Left ventricle myocardium superior (tissue), 1 donor: ENCODE measurements at regions not wholly inside any gene's neighbourhood (a gene's known extent, or its start where the extent isn't known, plus 50 kb on each side); places are given as distances from the start of the nearest gene placed in this dataset.
"Not testable (repeated sequence)": the region's sequence is repeated elsewhere in the genome, so short reads cannot be mapped to it uniquely, and the experiment has no call there.

ENCODE experiments used
- ATAC-seq: fragments of 200-7000 bp; cut with Tn5 transposase; one replicate; pipeline ENCODE4 v1.9.1; 2020; ENCODE audit warnings: mild to moderate bottlenecking, moderate library complexity
- DNase-seq: peaks from one replicate; pipeline ENCODE4 v3.0.0-alpha.2; 2020
- intact Hi-C: fragments of 100-400 bp; cut with micrococcal nuclease; formaldehyde crosslinking; loops from one replicate; pipeline ENCODE4 v1.11.0; 2022
- donor health status: DM: no; HTN: yes; CAD: no; lungs with severe emphysema.

DNA sequence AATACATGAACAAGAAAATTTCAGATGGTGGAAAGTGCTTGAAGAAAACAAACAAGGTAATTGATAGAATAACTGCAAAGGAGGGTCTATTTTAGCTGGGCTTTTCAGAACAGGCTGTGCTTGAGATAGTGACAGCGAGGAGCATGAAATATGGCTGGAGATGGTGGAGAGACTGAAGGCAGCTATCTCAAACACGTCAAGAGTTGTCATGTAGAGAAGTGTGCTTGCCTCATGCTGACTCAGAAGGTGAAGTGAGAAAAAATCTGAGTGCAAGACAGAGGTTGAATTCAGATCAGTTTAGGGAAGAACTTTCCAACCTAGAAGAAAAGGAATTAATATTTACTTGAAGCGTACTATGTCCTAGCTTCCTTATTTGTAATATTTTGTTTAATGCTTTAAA, 115.5 kb upstream of the RANBP3L start:
- ATAC-seq (peak; percentile 76), DNase-seq (no peak)
- intact Hi-C loops: loop anchor here (2.0 to 10.0 kb wide), 3 partner anchors 88 to 276 kb away; partner anchors contain the start of gene SLC1A3

DNA sequence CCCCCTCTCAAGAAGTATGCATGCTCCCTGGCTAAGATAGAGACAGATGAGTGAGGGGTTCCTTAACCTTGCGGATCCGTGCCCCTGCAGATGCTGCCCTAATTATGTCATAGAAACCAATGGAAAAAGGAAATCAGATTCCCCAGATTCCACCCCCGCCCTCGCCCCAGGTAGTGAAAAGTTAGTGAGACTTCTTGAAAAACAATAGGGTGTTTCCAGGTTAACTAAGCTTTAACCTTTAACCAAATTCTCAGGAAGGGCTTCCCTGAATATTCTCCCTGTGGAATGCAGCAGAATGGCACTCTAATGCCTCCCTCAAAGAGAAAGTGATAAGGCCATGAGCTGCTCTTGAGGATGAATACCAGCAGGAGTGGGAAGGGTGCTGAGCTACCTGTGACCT, 116.0 kb upstream of the RANBP3L start:
- ATAC-seq (no peak), DNase-seq (no peak)
- intact Hi-C loops: loop anchor here (2.0 to 10.0 kb wide), 3 partner anchors 87 to 275 kb away; partner anchors contain the start of gene SLC1A3

DNA sequence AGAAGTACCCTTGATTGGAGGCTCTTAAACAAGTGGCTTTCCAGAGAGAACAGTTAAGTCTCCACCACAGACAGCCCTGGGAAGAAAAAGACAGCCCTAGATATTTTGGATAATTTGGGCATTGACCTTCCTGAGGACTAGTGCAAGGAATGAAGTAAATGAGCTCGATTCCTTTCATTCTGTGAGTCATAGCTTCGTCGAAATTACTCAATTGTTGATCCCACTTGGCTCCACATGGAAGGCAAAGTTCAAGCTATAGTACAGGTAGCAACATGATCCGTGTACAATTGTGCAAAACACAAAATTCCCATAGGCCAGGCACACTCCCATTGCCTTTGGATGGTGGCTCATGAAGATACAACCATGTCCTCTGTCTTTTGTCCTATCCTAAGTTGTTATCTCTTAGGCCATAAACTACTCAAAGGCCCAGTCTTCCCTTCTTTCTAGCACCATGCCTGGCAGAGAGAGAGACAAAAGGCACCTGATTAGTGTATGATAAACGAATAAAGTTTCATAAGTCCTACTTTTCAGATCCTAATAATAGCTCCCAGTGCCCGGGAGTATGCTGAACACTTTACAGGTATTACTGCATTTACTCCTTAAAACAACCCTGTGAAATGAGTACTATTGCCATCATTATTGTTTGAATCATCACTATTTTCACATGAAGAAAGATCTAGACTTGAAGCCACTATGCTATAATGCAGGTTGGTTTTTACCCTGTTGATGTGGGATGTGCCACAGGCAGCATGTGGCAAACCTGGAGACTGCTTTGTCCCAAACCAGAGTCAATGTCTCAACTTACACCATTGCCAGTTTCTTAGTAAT, 116.7 kb upstream of the RANBP3L start:
- no peak for ATAC-seq
- no peak for DNase-seq

DNA sequence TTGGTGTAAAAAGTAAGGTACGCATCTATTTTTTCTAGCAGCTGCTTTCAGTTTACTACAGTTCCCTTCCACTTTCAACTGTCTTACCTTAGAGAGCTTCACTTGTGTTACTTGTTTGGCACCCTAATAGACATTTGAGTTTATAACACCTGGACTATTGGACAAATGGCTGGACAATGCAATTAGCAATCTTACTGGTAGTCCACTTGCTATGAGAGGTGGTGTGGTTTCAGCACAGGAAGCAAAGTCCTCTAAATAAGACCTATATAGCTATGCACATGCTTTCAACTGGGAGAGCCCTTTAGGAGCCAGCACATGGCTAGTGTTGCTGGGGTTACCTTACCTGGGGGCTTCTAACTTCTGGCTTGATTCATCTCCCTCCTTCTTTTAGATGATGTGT, 119.6 kb upstream of the RANBP3L start:
- no peak for DNase-seq
- ATAC-seq: no peak
- intact Hi-C loops: no loop called here

More for the DNA sequence above, 116.7 kb upstream of the RANBP3L start:
- intact Hi-C loops: loop anchor here (5.0 to 10.0 kb wide), 2 partner anchors 86 to 189 kb away; partner anchors contain the start of gene SLC1A3

GRCh38 chr5:36422952-36423351, 121.2 kb upstream of the RANBP3L start:
- ATAC-seq: no peak
- intact Hi-C loops: no loop called here
- DNase-seq: no peak

DNA sequence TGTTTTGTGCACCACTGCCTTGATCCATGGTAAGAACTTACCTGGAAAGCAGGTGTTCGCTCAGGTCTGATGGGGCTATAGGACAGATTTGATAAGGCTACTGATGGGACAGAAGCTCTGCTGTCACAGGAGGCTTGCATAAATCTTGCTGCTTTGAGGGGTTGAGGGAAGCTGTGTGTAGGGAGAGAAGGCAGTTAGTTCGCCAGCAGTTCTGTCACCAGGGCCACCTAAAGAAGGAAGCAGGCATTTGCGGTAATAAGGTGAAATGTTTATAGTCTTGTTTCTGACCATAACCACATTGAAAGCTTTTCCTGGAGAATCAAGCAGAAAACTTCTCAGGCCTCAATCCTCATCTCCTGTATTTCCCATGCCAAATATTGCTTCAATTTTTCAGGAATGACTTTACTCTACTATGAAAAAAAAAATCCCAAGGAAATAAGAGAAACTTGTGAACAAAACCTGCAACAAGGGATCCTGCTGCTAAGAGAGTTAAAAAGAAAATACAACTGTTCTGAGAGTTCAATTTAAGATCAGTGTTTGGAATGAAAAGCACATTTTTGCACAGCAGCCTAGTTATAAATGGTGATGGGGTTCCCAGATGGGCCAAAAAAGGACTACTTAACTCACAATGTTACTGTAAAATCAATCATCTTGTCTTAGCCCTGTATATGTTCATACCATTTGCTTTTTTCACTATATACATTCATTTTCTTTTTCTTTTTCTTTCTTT, 122.0 kb upstream of the RANBP3L start:
- intact Hi-C loops: no loop called here
- DNase-seq (no peak), ATAC-seq (no peak)

GRCh38 chr5:36426070-36426469, 124.4 kb upstream of the RANBP3L start:
- ATAC-seq, DNase-seq, intact Hi-C loops: not testable (repeated sequence)

DNA sequence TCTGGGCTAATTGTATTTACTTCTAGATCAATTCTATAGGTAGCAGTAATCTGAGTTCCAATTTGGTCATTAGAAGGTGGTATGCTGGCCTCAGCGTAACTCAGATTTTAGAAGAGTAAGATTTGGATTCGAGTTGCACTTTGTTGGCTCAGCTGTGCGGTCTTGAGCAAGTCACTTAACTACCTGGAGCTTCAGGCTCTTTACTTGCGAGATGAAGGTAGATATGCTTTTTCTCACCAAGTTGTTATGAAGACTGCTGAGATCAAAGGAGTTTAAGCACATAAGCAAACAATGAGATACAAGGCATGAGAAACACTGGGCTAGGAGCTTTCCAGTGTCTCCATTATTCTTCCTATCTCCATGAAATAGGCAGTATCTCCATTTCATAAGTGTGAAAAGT, 133.8 kb upstream of the RANBP3L start:
- intact Hi-C loops: no loop called here
- ATAC-seq: no peak
- no peak for DNase-seq

DNA sequence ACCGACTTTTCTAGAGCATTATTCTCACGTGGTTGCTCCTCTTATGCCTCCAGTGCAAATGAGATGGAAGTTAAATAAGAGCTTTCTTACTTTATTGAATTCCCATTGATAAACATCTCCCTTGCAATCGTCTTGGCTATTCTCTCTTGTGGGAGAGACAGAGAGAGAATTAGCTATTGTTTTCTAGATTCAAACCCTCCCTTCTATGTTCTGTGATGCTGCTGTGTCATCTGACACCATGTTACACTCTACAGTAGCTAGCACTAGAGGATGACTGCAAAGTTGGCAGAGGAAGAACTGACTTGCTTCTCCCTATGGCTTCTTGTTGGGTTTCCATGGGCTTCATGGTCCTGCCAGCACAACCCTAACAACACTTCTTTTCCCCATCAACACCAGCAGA, 134.6 kb upstream of the RANBP3L start:
- intact Hi-C loops: no loop called here
- no peak for ATAC-seq
- DNase-seq: no peak

DNA sequence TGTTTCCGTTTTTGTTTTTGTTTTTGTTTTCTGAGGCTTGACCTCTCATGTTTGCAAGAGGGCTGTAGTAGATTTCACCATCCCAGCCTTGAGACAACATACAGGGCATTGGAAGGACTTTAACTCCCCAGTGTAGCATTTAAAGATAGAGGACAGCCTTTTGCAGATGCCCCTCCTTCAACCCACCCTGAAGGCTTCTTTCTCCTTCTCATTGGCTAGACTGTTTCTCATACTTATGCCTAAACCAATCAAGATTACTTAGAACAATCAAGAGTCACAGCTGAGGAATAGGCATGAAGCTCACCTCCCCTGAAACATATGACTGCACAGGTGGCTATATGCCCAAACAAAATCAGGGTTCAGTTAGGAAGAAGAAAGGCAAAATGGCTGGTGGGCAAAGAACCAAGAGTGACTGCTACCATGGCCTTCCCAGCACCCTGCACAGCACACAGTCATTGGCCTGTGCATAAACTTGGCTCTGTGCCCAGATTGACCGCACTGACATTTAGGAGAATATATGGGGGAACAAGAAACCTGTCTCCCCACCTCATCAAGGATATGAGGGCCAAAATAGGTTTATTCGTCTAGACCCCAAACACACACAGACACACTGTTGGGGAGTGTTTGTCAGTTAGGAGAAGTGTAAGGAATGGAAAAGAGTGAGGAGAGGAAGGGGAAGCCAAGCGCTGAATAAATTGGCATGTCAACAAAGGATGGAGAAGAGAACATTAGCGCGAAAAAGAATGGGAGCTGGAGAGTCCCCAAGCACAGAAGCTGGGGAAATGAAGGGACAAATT, 137.3 kb upstream of the RANBP3L start:
- intact Hi-C loops: no loop called here
- no peak for ATAC-seq
- DNase-seq: no peak

- DNase-seq (no peak), ATAC-seq (no peak)
- intact Hi-C loops: no loop called here
These were observed 138.6 kb upstream of the RANBP3L start for GRCh38 chr5:36440300-36440699.

DNA sequence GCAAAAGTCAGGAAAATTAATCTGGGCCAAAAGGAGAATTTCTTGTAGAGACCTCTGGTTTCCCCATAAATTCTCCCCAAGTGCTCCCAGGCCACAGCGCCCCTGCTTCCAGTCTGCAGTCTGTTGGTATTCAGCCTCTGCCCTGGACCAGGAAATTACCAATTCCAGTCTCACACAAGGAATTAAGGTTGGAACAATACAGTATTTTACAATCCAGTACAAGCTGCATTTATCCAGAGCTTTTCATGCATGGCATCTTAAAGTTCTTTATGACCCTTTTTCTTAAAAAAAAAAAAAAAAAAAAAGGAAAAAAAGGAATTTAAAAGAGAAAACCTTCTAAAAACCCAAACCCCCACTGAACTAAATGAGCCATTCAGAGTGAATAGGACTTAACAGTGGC, 139.6 kb upstream of the RANBP3L start:
- intact Hi-C loops: no loop called here
- DNase-seq (no peak), ATAC-seq (no peak)

- intact Hi-C loops: no loop called here
- DNase-seq (no peak), ATAC-seq (no peak)
These were observed 140.7 kb upstream of the RANBP3L start for GRCh38 chr5:36442352-36442751.

- intact Hi-C loops: no loop called here
- ATAC-seq (no peak), DNase-seq (no peak)
These were observed 141.1 kb upstream of the RANBP3L start for GRCh38 chr5:36442796-36443195.

DNA sequence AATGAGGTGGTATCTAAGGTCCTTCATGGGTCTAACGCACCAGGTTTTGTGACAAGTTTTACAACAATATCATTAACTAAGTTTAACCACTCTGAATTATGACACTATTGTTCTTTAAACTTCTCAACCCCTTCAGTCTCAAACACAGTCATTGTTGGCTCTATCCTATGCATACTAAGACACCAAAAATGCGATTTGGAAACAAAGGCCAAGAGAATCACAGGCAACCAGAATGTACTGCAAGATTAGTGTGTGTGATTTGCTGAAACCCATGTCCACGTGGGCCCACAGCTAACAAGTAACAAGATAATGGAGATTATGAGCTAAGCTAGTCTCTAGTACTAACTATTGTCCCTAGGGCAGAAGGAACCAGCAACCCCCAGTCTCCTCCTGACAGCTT, 142.2 kb upstream of the RANBP3L start:
- intact Hi-C loops: no loop called here
- no peak for ATAC-seq
- no peak for DNase-seq

GRCh38 chr5:36444582-36445418, 143.1 kb upstream of the RANBP3L start:
- intact Hi-C loops: no loop called here
- DNase-seq (peak; percentile 35), ATAC-seq (peak; percentile 68)

DNA sequence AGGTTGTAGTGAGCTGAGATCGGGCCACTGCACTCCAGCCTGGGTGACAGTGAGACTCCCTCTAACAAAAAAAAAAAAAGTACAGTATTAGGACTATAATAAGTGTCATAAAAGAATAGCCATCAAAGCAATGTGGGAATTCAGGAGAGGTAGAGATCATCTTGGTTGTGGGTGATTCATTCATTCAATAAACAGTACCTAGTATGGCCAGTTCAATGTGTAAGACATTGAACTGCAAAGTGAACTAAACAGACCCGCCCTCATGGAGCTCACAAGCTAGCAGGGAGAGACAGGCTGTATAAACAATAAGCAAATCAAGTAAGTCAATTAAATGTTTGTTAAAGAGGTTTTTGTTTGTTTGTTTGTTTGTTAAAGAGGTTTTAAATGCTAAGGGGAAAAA, 146.1 kb upstream of the RANBP3L start:
- ATAC-seq: no peak
- no peak for DNase-seq
- intact Hi-C loops: no loop called here

- no peak for ATAC-seq
- intact Hi-C loops: no loop called here
- DNase-seq: no peak
These were observed 148.7 kb upstream of the RANBP3L start for GRCh38 chr5:36450229-36451014.
